AG20443 (cell line): ENCODE measurements at regions not wholly inside any gene's neighbourhood (a gene's known extent, or its start where the extent isn't known, plus 50 kb on each side); places are given as distances from the start of the nearest gene placed in this dataset.
"Not testable (repeated sequence)": the region's sequence is repeated elsewhere in the genome, so short reads cannot be mapped to it uniquely, and the experiment has no call there.

ENCODE experiments used
- DNase-seq: peaks from one replicate; pipeline ENCODE4 v3.0.0; 2012; ENCODE audit warnings: low spot score, mixed read lengths

- DNase-seq, result no peak
Observed at GRCh38 chr16:66049865-66050264, 316.6 kb upstream of the CDH5 start.

DNA sequence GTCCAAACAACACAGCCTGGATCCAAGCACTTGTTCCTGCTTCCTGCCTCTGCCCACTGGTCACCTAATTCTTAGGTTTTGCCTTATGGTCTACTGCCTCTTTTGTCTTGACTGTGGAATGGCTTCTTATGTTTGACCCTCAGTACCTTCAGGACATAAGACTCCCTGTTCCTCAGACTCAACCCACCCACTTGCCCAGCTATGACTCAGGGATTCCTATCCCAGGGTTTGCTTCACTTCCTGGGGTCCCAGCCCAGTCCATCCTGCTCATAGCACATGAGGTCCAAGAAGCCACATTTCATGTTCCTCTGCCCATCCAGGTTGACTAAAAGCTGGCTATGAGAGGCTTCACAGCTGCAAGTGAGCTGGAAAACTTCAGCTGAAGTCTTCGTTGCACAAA lies 320.9 kb upstream of the CDH5 start:
- no peak for DNase-seq

GRCh38 chr16:66044556-66044955 lies 321.9 kb upstream of the CDH5 start:
- DNase-seq, result no peak

DNA sequence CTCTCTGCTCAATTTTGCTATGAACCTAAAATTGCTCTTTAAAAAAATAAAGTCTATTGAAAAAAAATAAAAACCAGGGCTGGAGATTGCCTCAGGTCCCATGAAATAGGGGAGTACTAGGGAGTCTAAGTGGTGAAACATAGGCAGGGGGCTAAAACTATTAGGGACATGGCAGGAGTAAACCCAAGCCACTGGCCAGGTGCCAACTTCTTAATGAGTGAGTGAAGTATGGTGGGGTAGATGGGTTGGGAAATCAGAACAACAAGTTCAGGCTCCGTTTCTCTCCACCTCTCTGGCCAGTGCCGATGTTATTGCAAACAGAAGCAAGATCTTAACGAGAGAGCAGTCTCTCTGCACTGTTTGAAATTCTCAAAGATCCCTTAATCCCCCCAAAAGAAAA lies 322.4 kb upstream of the CDH5 start:
- no peak for DNase-seq

- DNase-seq, result no peak
Observed at GRCh38 chr16:66043326-66043725, 323.2 kb upstream of the CDH5 start.

GRCh38 chr16:66042341-66042740 lies 324.1 kb upstream of the CDH5 start:
- DNase-seq, result no peak

- no peak for DNase-seq
Observed at GRCh38 chr16:66041907-66042306, 324.6 kb upstream of the CDH5 start.

- DNase-seq, result no peak
Observed at GRCh38 chr16:66039793-66040192, 326.7 kb upstream of the CDH5 start.

- peak; percentile 83 for DNase-seq
Observed at GRCh38 chr16:66036793-66037715, 329.4 kb upstream of the CDH5 start.

DNA sequence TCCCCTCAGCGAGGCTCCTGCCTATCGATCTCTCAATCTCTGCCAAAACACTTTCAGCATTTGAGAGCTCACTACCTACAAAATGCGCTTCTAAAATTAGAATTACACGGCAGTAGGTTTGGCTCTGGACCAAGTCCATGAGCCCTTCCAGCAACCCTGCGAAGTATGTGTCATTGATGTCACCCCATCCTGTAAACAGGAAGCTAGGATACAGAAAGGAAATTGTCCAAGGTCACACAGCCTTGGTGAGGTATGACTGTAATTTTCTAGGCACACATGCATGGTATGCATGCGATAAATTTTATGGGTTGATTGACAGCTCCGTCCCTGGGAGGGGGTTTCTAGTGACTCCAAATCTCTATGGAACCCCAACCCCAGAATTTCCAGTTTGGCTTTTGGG lies 330.3 kb upstream of the CDH5 start:
- DNase-seq, result no peak

DNA sequence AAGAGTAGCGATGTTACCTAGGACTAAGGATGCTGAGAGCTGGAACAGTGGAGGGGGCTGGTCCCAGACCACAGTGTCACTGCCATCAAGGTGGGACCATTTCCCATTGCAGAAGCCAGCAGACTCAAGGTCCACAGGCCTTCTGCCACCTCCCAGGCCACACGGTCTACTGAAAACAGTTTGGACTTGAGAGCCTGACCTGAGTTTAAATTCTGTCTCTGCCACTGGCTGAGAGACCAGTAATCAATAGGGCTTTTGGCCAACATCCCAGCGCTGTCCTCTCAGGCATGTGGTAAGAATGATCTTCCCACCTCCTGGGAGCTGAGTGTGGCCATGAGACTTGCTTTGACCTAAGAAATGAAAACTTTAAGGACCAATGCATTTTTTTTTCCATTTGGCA lies 331.4 kb upstream of the CDH5 start:
- no peak for DNase-seq

- no peak for DNase-seq
Observed at GRCh38 chr16:66032841-66033240, 333.6 kb upstream of the CDH5 start.

GRCh38 chr16:66030036-66030435 lies 336.5 kb upstream of the CDH5 start:
- peak; percentile 22 for DNase-seq

DNA sequence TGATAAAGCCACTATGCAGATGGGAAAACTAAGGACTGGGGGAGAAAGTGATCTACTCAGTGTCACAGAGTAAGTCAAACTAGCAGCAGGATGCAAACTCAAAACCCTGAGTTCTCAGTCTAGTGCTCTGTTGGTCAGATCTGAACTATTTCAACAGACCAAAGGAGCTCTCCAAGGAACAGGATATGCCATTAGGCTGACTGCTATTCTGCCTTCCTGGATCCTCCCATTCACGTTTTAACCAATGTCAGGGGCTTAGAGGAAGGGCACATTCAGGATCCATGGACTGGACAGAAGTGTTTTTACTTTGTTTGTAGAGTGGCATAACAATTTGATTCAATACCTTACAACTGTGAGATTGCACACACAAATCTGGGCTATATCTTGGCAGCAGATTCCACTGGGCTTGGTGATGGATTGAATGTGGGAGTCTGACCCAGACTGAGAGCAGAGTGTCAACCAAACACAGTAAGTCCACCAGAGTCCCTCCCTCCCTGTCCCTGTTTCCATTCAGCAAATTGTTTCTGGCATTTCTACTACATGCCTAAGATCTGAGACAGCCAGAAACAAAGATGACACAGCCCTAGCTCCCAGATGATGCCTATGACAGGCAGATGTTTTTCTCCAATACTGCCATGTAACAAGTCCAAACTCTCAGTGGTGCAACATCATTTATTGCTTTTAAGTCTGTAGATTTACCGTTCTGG lies 337.8 kb upstream of the CDH5 start:
- peak; percentile 89 for DNase-seq

GRCh38 chr16:66026787-66027330 lies 339.6 kb upstream of the CDH5 start:
- no peak for DNase-seq

DNA sequence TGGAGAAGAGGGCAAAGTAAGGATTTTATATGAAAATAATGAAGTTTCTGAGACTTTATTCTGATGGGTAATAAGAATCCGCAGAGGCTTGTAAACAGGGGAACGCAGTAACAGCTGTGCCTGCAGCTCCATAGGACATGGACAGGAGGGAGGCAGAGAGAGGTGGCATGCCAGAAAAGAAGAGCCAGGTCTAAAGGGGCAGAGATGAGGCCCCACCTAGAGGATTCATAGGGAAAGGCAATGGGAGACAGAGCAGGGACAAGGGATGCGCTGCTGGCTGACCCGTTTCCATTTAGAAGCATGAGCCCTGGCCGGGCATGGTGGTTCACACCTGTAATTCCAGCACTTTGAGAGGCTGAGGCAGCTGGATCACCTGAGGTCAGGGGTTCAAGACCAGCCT lies 340.3 kb upstream of the CDH5 start:
- DNase-seq, result no peak

- DNase-seq, result no peak
Observed at GRCh38 chr16:66025751-66026150, 340.7 kb upstream of the CDH5 start.

DNA sequence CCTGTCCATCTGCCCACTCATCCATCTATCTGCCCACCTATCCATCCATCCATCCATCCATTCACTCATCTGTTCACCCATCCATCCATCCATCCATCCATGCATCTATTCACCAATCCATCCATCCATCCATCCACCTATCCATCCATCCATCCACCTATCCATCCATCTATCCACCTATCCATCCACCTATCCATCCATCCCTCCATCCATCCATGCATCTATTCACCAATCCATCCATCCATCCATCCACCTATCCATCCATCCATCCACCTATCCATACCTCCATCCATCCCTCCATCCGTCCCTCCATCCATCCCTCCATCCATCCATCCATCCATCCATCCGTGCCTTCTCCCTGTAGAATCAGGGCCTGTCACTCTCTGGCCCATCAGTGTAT lies 341.9 kb upstream of the CDH5 start:
- DNase-seq, result not testable (repeated sequence)

DNA sequence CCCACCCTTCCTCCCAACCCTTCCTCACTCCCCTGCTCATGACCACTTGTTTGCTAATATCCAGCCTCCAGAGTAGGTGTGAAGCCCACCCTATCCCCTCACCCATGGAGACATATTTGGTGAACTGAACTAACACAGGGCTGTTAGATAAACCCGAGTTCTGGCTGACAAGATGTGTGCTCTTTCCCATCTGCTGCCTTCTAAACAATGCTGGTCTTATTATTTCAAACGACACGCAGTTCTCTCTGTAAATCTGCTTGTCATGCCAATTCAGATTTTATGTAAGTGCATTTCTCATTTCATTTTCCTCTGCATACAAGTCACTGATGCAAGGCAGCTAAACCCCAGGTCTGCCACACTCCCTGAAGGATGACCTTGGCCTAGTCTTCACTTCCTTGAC lies 343.0 kb upstream of the CDH5 start:
- DNase-seq, result no peak

DNA sequence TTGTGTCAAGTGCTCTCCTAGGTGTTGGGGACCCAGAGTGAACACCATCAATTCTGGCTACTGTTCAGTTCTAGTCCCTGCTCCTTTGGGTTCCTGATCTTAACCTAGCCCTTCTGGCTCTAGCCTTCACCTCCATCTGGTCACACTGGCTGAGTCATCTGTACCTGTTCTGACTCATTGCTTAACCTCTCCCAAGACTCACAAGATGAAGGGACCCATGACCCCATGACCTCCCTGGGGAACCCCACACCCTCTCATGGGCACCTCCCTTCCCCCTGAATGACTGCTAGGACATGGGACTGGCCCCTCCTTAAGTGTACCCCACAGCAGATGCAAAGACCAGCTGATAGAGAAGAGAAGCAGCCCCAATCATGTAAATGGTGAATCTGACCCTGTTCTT lies 345.8 kb upstream of the CDH5 start:
- no peak for DNase-seq

GRCh38 chr16:66020046-66020445 lies 346.4 kb upstream of the CDH5 start:
- no peak for DNase-seq

GRCh38 chr16:66019502-66019901 lies 347.0 kb upstream of the CDH5 start:
- not testable (repeated sequence) for DNase-seq

GRCh38 chr16:66014221-66014620 lies 352.3 kb upstream of the CDH5 start:
- no peak for DNase-seq
